WTC11 (cell line): ENCODE measurements at regions not wholly inside any gene's neighbourhood (a gene's known extent, or its start where the extent isn't known, plus 50 kb on each side); places are given as distances from the start of the nearest gene placed in this dataset.

ENCODE experiments used
- ATAC-seq: fragments of 200-7000 bp; cut with Tn5 transposase; 2 replicates; pipeline ENCODE4 v1.10.0; 2021; ENCODE audit warnings: mild to moderate bottlenecking, moderate library complexity
- CTCF ChIA-PET: fragments of 300-600 bp; sonication (Branson Sonifier 250); formaldehyde crosslinking; loops from one replicate; lab custom pipeline; 2021; ENCODE audit warnings: antibody characterized with exemption; lab: Charles Lee
- POLR2A ChIA-PET: fragments of 350-600 bp; sonication (Branson Sonifier 250); formaldehyde crosslinking; loops from one replicate; lab custom pipeline; 2021; ENCODE audit warnings: antibody characterized with exemption; lab: Charles Lee
- DNase-seq: peaks from one replicate; pipeline ENCODE4 v3.0.0; 2021; ENCODE audit warnings: low spot score
- H3K27ac Mint-ChIP-seq: 2 replicates; pipeline ENCODE4 v1.8.0; 2021; ENCODE audit warnings: mixed read lengths
- H3K27me3 Mint-ChIP-seq: 2 replicates; pipeline ENCODE4 v1.8.0; 2021; ENCODE audit warnings: low read depth, mild to moderate bottlenecking, moderate library complexity, mixed read lengths
- H3K36me3 Mint-ChIP-seq: 2 replicates; pipeline ENCODE4 v1.8.0; 2021; ENCODE audit warnings: mixed read lengths
- H3K4me1 Mint-ChIP-seq: 2 replicates; pipeline ENCODE4 v1.8.0; 2022; ENCODE audit warnings: mixed read lengths
- H3K4me3 Mint-ChIP-seq: 2 replicates; pipeline ENCODE4 v1.8.0; 2021; ENCODE audit warnings: mild to moderate bottlenecking, moderate library complexity, mixed read lengths
- H3K9me3 Mint-ChIP-seq: 2 replicates; pipeline ENCODE4 v1.8.0; 2021; ENCODE audit warnings: mixed read lengths
- CBFB ChIP-seq: sonication (generic); formaldehyde crosslinking; IDR thresholded peaks from 2 replicates; pipeline ENCODE4 v1.8.1; 2022; ENCODE audit warnings: mild to moderate bottlenecking, low read depth, missing genetic modification reagents
- E2F1 ChIP-seq: sonication (generic); formaldehyde crosslinking; IDR thresholded peaks from 2 replicates; pipeline ENCODE4 v1.8.0; 2022; ENCODE audit warnings: mild to moderate bottlenecking, missing genetic modification reagents
- EMX1 ChIP-seq: fragments of 250-450 bp; sonication (Bioruptor Pico); IDR thresholded peaks from 2 replicates; pipeline ENCODE4 v1.8.0; 2021; ENCODE audit warnings: mild to moderate bottlenecking
- ESRRA ChIP-seq: sonication (generic); formaldehyde crosslinking; IDR thresholded peaks from 2 replicates; pipeline ENCODE4 v1.8.1; 2022; ENCODE audit warnings: mild to moderate bottlenecking, missing genetic modification reagents, borderline replicate concordance
- FOXK1 ChIP-seq: sonication (generic); formaldehyde crosslinking; IDR thresholded peaks from 2 replicates; pipeline ENCODE4 v1.8.0; 2022; ENCODE audit warnings: mild to moderate bottlenecking, moderate library complexity, missing genetic modification reagents
- GABPB1 ChIP-seq: sonication (generic); formaldehyde crosslinking; IDR thresholded peaks from 2 replicates; pipeline ENCODE4 v1.8.1; 2023; ENCODE audit warnings: mild to moderate bottlenecking, missing genetic modification reagents
- HMGA2 ChIP-seq: fragments of 250-450 bp; sonication (Bioruptor Pico); IDR thresholded peaks from 2 replicates; pipeline ENCODE4 v1.4.0; 2021; ENCODE audit warnings: mild to moderate bottlenecking, moderate library complexity
- MLX ChIP-seq: sonication (generic); formaldehyde crosslinking; IDR thresholded peaks from 2 replicates; pipeline ENCODE4 v1.8.1; 2023; ENCODE audit warnings: mild to moderate bottlenecking, missing genetic modification reagents, moderate library complexity
- MYBL2 ChIP-seq: sonication (generic); formaldehyde crosslinking; IDR thresholded peaks from 2 replicates; pipeline ENCODE4 v1.8.1; 2023; ENCODE audit warnings: mild to moderate bottlenecking, moderate library complexity, missing genetic modification reagents
- NFE2L1 ChIP-seq: sonication (generic); formaldehyde crosslinking; IDR thresholded peaks from 2 replicates; pipeline ENCODE4 v1.8.1; 2023; ENCODE audit warnings: missing genetic modification reagents
- NFYB ChIP-seq: sonication (generic); formaldehyde crosslinking; conservative IDR thresholded peaks from 2 replicates; pipeline ENCODE4 v1.8.0; 2022; ENCODE audit warnings: low read depth, missing genetic modification reagents
- NR2C2 ChIP-seq: sonication (generic); formaldehyde crosslinking; IDR thresholded peaks from 2 replicates; pipeline ENCODE4 v1.8.0; 2022; ENCODE audit warnings: mild to moderate bottlenecking, missing genetic modification reagents
- NR3C1 ChIP-seq: sonication (generic); formaldehyde crosslinking; conservative IDR thresholded peaks from 2 replicates; pipeline ENCODE4 v1.8.1; 2023; ENCODE audit warnings: low read depth, mild to moderate bottlenecking, missing genetic modification reagents
- OVOL2 ChIP-seq: fragments of 250-450 bp; sonication (Bioruptor Pico); IDR thresholded peaks from 2 replicates; pipeline ENCODE4 v1.9.0; 2021; ENCODE audit warnings: mild to moderate bottlenecking, borderline replicate concordance
- SMAD3 ChIP-seq: sonication (generic); formaldehyde crosslinking; IDR thresholded peaks from 2 replicates; pipeline ENCODE4 v1.8.0; 2022; ENCODE audit warnings: missing genetic modification reagents, mild to moderate bottlenecking, borderline replicate concordance
- SOX15 ChIP-seq: fragments of 250-450 bp; sonication (Bioruptor Pico); IDR thresholded peaks from 2 replicates; pipeline ENCODE4 v1.9.0; 2021; ENCODE audit warnings: mild to moderate bottlenecking
- TP53 ChIP-seq: sonication (generic); formaldehyde crosslinking; IDR thresholded peaks from 2 replicates; pipeline ENCODE4 v1.8.1; 2023; ENCODE audit warnings: mild to moderate bottlenecking, missing genetic modification reagents
- ZNF138 ChIP-seq: sonication (generic); formaldehyde crosslinking; conservative IDR thresholded peaks from 2 replicates; pipeline ENCODE4 v1.8.1; 2022; ENCODE audit warnings: mild to moderate bottlenecking, moderate library complexity, missing genetic modification reagents
- TF ChIP-seq, protein P1 (sequence below): sonication (generic); formaldehyde crosslinking; IDR thresholded peaks from 2 replicates; pipeline ENCODE4 v1.8.1; 2023; ENCODE audit warnings: mild to moderate bottlenecking, missing genetic modification reagents, moderate library complexity
- TF ChIP-seq, protein P2 (sequence below): sonication (generic); formaldehyde crosslinking; IDR thresholded peaks from 2 replicates; pipeline ENCODE4 v1.8.1; 2022; ENCODE audit warnings: low read depth, mild to moderate bottlenecking, moderate library complexity, missing genetic modification reagents, borderline replicate concordance
- TF ChIP-seq, protein P3 (sequence below): sonication (generic); formaldehyde crosslinking; conservative IDR thresholded peaks from 2 replicates; pipeline ENCODE4 v1.8.1; 2022; ENCODE audit warnings: mild to moderate bottlenecking, missing genetic modification reagents

- no peak for ATAC-seq
- CTCF ChIA-PET = no interaction called here
- H3K36me3 Mint-ChIP-seq = no peaks in the 10 kb centered on the region
These were observed 209.5 kb downstream of the FNDC1 start for GRCh38 chr6:159378411-159379328.

DNA sequence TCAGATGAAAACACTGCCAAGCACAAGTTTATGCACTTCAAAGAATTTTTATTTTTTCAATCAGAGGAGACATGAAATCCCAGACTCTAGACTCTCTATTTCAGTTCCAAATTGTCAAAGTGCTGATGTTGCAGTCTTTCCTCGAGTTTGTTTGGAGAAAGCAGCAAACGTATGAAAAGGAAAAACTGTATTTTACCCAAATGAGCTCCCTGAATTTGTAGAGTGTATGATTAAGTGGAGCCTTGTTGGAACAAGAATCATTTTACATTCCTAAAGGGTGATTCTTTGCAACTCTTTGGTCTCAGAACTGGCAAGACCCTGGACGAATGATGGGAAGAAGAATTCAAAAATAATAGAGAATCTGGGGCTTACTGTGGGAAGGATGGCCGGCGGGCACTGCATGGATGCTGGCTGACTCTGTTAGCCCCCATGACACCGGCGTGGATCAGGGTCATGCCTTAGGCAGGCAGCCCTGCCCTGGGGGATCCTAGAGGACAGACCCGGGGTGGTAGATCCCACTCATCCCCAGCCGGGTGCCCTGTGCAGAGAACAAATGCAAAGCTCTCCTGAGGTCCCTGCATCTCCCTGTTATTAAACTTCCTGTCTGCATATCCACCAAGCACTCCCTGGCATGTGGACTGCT is 207.4 kb downstream of the FNDC1 start:
- ChIA-PET CTCF (no interaction called here), POLR2A (no interaction called here)
- Mint-ChIP-seq H3K36me3 (no peaks in the 10 kb centered on the region), H3K4me1 (no peaks in the 10 kb centered on the region), H3K27ac (no peak overlapping the region), H3K4me3 (no peak overlapping the region), H3K27me3 (no peaks in the 10 kb centered on the region; the same call in 1 of the 2 replicates), H3K9me3 (peaks cover 22% of the 10 kb centered on the region)
- no peak for TF ChIP-seq HMGA2 (CRISPR knock-in tag)
- no peak for TF ChIP-seq NR2C2 (CRISPR knock-in tag)
- no peak for TF ChIP-seq NFE2L1 (CRISPR knock-in tag)
- DNase-seq = no peak
- no peak for ATAC-seq

More at GRCh38 chr6:159378411-159379328, 209.5 kb downstream of the FNDC1 start:
- DNase-seq = no peak
- Mint-ChIP-seq H3K4me3 (no peak overlapping the region), H3K27ac (no peak overlapping the region), H3K9me3 (peaks cover 9% of the 10 kb centered on the region), H3K27me3 (no peaks in the 10 kb centered on the region; the same call in 1 of the 2 replicates), H3K4me1 (no peaks in the 10 kb centered on the region)
- TF ChIP-seq MLX (CRISPR knock-in tag) (no peak), ESRRA (CRISPR knock-in tag) (no peak), CBFB (CRISPR knock-in tag) (no peak), GABPB1 (no peak), SMAD3 (CRISPR knock-in tag) (no peak), ZNF138 (no peak), E2F1 (CRISPR knock-in tag) (no peak), SOX15 (no peak), FOXK1 (CRISPR knock-in tag) (no peak), EMX1 (CRISPR knock-in tag) (no peak), MYBL2 (CRISPR knock-in tag) (no peak), NFYB (CRISPR knock-in tag) (no peak), TP53 (no peak)
- TF ChIP-seq, protein P1, sequence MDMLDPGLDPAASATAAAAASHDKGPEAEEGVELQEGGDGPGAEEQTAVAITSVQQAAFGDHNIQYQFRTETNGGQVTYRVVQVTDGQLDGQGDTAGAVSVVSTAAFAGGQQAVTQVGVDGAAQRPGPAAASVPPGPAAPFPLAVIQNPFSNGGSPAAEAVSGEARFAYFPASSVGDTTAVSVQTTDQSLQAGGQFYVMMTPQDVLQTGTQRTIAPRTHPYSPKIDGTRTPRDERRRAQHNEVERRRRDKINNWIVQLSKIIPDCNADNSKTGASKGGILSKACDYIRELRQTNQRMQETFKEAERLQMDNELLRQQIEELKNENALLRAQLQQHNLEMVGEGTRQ = no peak
- POLR2A ChIA-PET = no interaction called here

GRCh38 chr6:159375014-159375413 is 205.8 kb downstream of the FNDC1 start:
- POLR2A ChIA-PET = no interaction called here
- H3K4me1 Mint-ChIP-seq = no peaks in the 10 kb centered on the region
- CTCF ChIA-PET = no interaction called here
- TF ChIP-seq, protein P2, sequence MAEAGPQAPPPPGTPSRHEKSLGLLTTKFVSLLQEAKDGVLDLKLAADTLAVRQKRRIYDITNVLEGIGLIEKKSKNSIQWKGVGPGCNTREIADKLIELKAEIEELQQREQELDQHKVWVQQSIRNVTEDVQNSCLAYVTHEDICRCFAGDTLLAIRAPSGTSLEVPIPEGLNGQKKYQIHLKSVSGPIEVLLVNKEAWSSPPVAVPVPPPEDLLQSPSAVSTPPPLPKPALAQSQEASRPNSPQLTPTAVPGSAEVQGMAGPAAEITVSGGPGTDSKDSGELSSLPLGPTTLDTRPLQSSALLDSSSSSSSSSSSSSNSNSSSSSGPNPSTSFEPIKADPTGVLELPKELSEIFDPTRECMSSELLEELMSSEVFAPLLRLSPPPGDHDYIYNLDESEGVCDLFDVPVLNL = no peak
- TF ChIP-seq NR3C1 (CRISPR knock-in tag) = no peak
- TF ChIP-seq, protein P3, sequence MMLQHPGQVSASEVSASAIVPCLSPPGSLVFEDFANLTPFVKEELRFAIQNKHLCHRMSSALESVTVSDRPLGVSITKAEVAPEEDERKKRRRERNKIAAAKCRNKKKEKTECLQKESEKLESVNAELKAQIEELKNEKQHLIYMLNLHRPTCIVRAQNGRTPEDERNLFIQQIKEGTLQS (CRISPR knock-in tag) = no peak
- TF ChIP-seq OVOL2 (CRISPR knock-in tag) = no peak
- TF ChIP-seq SOX15 = no peak
- DNase-seq = no peak
- H3K9me3 Mint-ChIP-seq = peaks cover 38% of the 10 kb centered on the region
- H3K27ac Mint-ChIP-seq = no peak overlapping the region
- H3K36me3 Mint-ChIP-seq = peaks cover 8% of the 10 kb centered on the region
- no peak for ATAC-seq
- no peak overlapping the region for H3K4me3 Mint-ChIP-seq
- peaks cover 4% of the 10 kb centered on the region; the same call in 1 of the 2 replicates for H3K27me3 Mint-ChIP-seq
